GM12892 (cell line): ENCODE measurements at regions not wholly inside any gene's neighbourhood (a gene's known extent, or its start where the extent isn't known, plus 50 kb on each side); places are given as distances from the start of the nearest gene placed in this dataset.

Experiments used
- POLR2A ChIP-seq: IDR thresholded peaks from 2 replicates; pipeline ENCODE4 v1.6.1; 2011; ENCODE audit warnings: low read depth, low read length, control low read depth
- POLR2AphosphoS5 ChIP-seq: IDR thresholded peaks from 2 replicates; pipeline ENCODE4 v1.6.1; 2011; ENCODE audit warnings: low read depth, low read length, control low read depth
- TAF1 ChIP-seq: IDR thresholded peaks from 2 replicates; pipeline ENCODE4 v1.6.1; 2011; ENCODE audit warnings: low read depth, mild to moderate bottlenecking, control low read depth, low read length, borderline replicate concordance

GRCh38 chr2:133856678-133857077 lies 288.4 kb upstream of the NCKAP5 start:
- TF ChIP-seq POLR2AphosphoS5 (no peak), POLR2A (no peak), TAF1 (no peak)
